Neural progenitor cell (in vitro differentiated cells): ENCODE measurements at regions not wholly inside any gene's neighbourhood (a gene's known extent, or its start where the extent isn't known, plus 50 kb on each side); places are given as distances from the start of the nearest gene placed in this dataset.

ENCODE experiments used
- DNase-seq: peaks from one replicate; pipeline ENCODE4 v3.0.0-alpha.2; 2016; ENCODE audit warnings: low spot score
- H2AFZ ChIP-seq: fragments of 200-600 bp; sonication (generic); replicated peaks from 2 replicates; pipeline ENCODE4 v1.6.1; 2016; ENCODE audit warnings: antibody characterized with exemption
- H3F3A ChIP-seq: fragments of 200-600 bp; sonication (generic); 2 replicates; pipeline ENCODE4 v1.6.1; 2016; ENCODE audit warnings: antibody characterized with exemption, low read depth
- H3K27ac ChIP-seq: fragments of 200-600 bp; sonication (generic); 2 replicates; pipeline ENCODE4 v1.5.1; 2016; ENCODE audit warnings: mild to moderate bottlenecking
- H3K27me3 ChIP-seq: fragments of 200-600 bp; sonication (generic); 2 replicates; pipeline ENCODE4 v1.6.1; 2016; ENCODE audit warnings: mild to moderate bottlenecking, moderate library complexity
- H3K36me3 ChIP-seq: fragments of 200-600 bp; sonication (generic); 2 replicates; pipeline ENCODE4 v1.5.1; 2016
- H3K4me1 ChIP-seq: fragments of 200-600 bp; sonication (generic); 2 replicates; pipeline ENCODE4 v1.6.1; 2016; ENCODE audit warnings: mixed run types
- H3K4me2 ChIP-seq: fragments of 200-600 bp; sonication (generic); 2 replicates; pipeline ENCODE4 v1.6.1; 2016
- H3K4me3 ChIP-seq: fragments of 200-600 bp; sonication (generic); 2 replicates; pipeline ENCODE4 v1.5.1; 2016
- H3K79me2 ChIP-seq: fragments of 200-600 bp; sonication (generic); 2 replicates; pipeline ENCODE4 v1.6.1; 2016; ENCODE audit warnings: low read depth
- H3K9ac ChIP-seq: fragments of 200-600 bp; sonication (generic); 2 replicates; pipeline ENCODE4 v1.6.1; 2016
- H3K9me3 ChIP-seq: fragments of 200-600 bp; sonication (generic); 2 replicates; pipeline ENCODE4 v1.5.1; 2016; ENCODE audit warnings: low read depth
- H4K20me1 ChIP-seq: fragments of 200-600 bp; sonication (generic); 2 replicates; pipeline ENCODE4 v1.6.1; 2016; ENCODE audit warnings: low read depth
- H3K27ac Mint-ChIP-seq: 3 replicates; pipeline ENCODE4 v1.8.0; 2021; ENCODE audit warnings: mixed read lengths
- H3K27me3 Mint-ChIP-seq: 2 replicates; pipeline ENCODE4 v1.8.0; 2022; ENCODE audit warnings: low read depth, mild to moderate bottlenecking, inconsistent platforms, moderate library complexity, mixed read lengths; ENCODE audit not compliant: insufficient read depth
- H3K36me3 Mint-ChIP-seq: 3 replicates; pipeline ENCODE4 v1.8.0; 2021; ENCODE audit warnings: mixed read lengths
- H3K4me1 Mint-ChIP-seq: 3 replicates; pipeline ENCODE4 v1.8.0; 2021; ENCODE audit warnings: mixed read lengths
- H3K4me3 Mint-ChIP-seq: 3 replicates; pipeline ENCODE4 v1.8.0; 2021; ENCODE audit warnings: mild to moderate bottlenecking, moderate library complexity, mixed read lengths
- H3K9me3 Mint-ChIP-seq: 3 replicates; pipeline ENCODE4 v1.8.0; 2020; ENCODE audit warnings: mixed read lengths
- EZH2 ChIP-seq: fragments of 200-600 bp; sonication (generic); IDR thresholded peaks from 2 replicates; pipeline ENCODE4 v1.6.1; 2017; ENCODE audit warnings: antibody characterized with exemption, mild to moderate bottlenecking, moderate library complexity
- EZH2phosphoT487 ChIP-seq: fragments of 200-600 bp; sonication (generic); IDR thresholded peaks from 2 replicates; pipeline ENCODE4 v1.6.1; 2017; ENCODE audit warnings: antibody characterized with exemption
- TF ChIP-seq, protein P1 (sequence below): fragments of 200-600 bp; sonication (generic); IDR thresholded peaks from 2 replicates; pipeline ENCODE4 v1.5.1; 2017; ENCODE audit warnings: antibody characterized with exemption, mild to moderate bottlenecking

DNA sequence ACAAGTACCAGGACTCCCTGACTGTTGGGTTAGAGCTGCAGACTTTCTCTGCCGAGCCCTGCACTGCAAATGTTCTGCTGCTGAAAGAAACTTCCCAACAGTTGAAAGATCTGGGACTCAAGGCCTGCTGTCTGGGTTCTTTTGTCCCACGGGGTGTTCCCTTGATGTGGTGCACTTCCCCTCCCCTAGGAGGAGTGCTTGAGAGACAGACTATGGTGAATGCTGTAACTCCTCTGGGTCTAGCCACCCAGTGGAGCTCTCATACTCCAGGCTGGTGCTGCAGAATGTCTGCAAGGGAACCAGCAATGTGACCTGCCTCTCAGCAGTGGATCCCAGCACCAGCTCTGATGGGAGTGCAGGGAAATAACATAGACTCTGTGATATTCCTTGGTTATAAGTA is 129.2 kb upstream of the SLCO1B1 start:
- Histone ChIP-seq H3K36me3 (no peaks in the 10 kb centered on the region), H3F3A (no peaks in the 10 kb centered on the region), H3K9me3 (no peaks in the 10 kb centered on the region), H3K4me3 (no peak overlapping the region), H4K20me1 (no peaks in the 10 kb centered on the region), H3K4me2 (no peak overlapping the region), H3K27me3 (no peaks in the 10 kb centered on the region), H3K4me1 (no peaks in the 10 kb centered on the region), H3K9ac (no peak overlapping the region), H3K27ac (no peak overlapping the region), H3K79me2 (no peaks in the 10 kb centered on the region), H2AFZ (no peak overlapping the region)
- Mint-ChIP-seq H3K9me3 (no peaks in the 10 kb centered on the region), H3K4me1 (no peaks in the 10 kb centered on the region), H3K27ac (no peak overlapping the region), H3K36me3 (no peaks in the 10 kb centered on the region), H3K4me3 (no peak overlapping the region), H3K27me3 (no peaks in the 10 kb centered on the region)
- no peak for DNase-seq
- TF ChIP-seq EZH2phosphoT487 (no peak), EZH2 (no peak)
- TF ChIP-seq, protein P1, sequence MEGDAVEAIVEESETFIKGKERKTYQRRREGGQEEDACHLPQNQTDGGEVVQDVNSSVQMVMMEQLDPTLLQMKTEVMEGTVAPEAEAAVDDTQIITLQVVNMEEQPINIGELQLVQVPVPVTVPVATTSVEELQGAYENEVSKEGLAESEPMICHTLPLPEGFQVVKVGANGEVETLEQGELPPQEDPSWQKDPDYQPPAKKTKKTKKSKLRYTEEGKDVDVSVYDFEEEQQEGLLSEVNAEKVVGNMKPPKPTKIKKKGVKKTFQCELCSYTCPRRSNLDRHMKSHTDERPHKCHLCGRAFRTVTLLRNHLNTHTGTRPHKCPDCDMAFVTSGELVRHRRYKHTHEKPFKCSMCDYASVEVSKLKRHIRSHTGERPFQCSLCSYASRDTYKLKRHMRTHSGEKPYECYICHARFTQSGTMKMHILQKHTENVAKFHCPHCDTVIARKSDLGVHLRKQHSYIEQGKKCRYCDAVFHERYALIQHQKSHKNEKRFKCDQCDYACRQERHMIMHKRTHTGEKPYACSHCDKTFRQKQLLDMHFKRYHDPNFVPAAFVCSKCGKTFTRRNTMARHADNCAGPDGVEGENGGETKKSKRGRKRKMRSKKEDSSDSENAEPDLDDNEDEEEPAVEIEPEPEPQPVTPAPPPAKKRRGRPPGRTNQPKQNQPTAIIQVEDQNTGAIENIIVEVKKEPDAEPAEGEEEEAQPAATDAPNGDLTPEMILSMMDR = no peak

DNA sequence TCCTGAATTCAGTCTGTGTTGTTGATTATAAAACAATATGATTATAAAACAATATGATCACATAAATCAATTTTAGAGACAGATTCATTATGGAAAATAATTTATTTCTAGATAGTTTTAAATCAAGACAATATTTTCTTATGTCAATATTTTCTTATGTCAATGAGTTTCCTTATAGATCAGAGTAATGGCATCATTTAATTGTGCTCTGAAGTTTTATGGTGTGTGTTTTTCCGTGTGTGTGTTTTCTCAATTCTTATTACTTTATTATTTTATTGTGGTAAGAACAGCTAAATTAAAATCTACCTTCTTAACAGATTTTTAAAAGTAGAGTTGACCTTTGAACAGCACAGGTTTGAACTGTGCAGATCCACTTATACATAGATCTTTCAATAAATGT is 105.3 kb upstream of the SLCO1B1 start:
- no peak overlapping the region for H3K27ac ChIP-seq
- no peak overlapping the region for H3K27ac Mint-ChIP-seq
- no peaks in the 10 kb centered on the region for H3K79me2 ChIP-seq
- H3K36me3 Mint-ChIP-seq = no peaks in the 10 kb centered on the region
- H3K4me1 Mint-ChIP-seq = no peaks in the 10 kb centered on the region
- H2AFZ ChIP-seq = no peak overlapping the region
- TF ChIP-seq EZH2 (no peak), EZH2phosphoT487 (no peak)
- TF ChIP-seq, protein P1 = no peak
- H3K4me1 ChIP-seq = no peaks in the 10 kb centered on the region
- H3K36me3 ChIP-seq = no peaks in the 10 kb centered on the region
- H3K4me3 ChIP-seq = no peak overlapping the region
- H3K4me3 Mint-ChIP-seq = no peak overlapping the region
- no peak for DNase-seq
- no peaks in the 10 kb centered on the region for H3F3A ChIP-seq
- H3K27me3 ChIP-seq = no peaks in the 10 kb centered on the region
- H3K9me3 Mint-ChIP-seq = no peaks in the 10 kb centered on the region
- H3K27me3 Mint-ChIP-seq = peaks cover 2% of the 10 kb centered on the region
- H3K9ac ChIP-seq = no peak overlapping the region
- no peak overlapping the region for H3K4me2 ChIP-seq
- H4K20me1 ChIP-seq = no peaks in the 10 kb centered on the region
- H3K9me3 ChIP-seq = no peaks in the 10 kb centered on the region

DNA sequence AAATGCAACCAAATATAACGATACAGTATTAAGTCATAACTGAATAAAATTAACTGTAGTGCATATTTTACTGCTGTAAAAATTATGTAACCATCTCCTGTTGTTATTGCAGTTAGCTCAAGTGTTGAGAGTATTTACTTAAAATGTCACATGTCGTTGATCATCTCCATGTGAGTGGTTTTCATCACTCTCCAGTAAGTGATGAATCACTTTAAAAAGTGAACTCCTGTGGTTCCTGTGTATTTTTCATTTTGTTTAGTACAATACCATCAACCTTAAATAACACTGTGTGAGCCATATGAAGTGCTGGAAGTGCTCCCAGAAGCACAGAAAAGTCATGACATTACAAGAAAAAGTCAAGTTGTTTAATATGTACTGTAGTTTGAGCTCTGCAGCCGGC is 104.7 kb upstream of the SLCO1B1 start:
- Histone ChIP-seq H3F3A (no peaks in the 10 kb centered on the region), H3K9me3 (no peaks in the 10 kb centered on the region), H3K4me3 (no peak overlapping the region), H4K20me1 (no peaks in the 10 kb centered on the region), H2AFZ (no peak overlapping the region), H3K27me3 (no peaks in the 10 kb centered on the region), H3K4me2 (no peak overlapping the region), H3K27ac (no peak overlapping the region), H3K4me1 (no peaks in the 10 kb centered on the region), H3K36me3 (no peaks in the 10 kb centered on the region), H3K79me2 (no peaks in the 10 kb centered on the region), H3K9ac (no peak overlapping the region)
- no peak for TF ChIP-seq EZH2
- TF ChIP-seq, protein P1 = no peak
- Mint-ChIP-seq H3K4me1 (no peaks in the 10 kb centered on the region), H3K27me3 (peaks cover 2% of the 10 kb centered on the region), H3K9me3 (no peaks in the 10 kb centered on the region), H3K27ac (no peak overlapping the region), H3K36me3 (no peaks in the 10 kb centered on the region), H3K4me3 (no peak overlapping the region)
- DNase-seq = no peak

DNA sequence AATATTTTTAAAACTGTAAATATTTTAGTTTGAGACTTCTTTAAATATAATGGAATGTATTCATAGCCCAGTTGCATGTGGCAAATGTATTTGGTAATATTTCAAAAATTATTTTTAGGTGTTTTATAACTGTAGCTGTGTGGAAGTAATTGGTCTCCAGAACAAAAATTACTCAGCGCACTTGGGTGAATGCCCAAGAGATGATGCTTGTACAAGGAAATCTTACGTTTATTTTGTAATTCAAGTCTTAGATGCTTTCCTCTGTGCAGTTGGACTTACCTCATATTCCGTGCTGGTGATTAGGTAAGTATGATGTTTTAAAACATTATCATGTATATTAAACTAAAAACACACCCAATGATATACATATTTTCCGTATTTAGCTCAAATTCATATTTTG is 76.7 kb upstream of the SLCO1B1 start:
- Histone ChIP-seq H3K9ac (no peak overlapping the region), H3K9me3 (no peaks in the 10 kb centered on the region), H3K79me2 (no peaks in the 10 kb centered on the region), H3K4me1 (no peaks in the 10 kb centered on the region), H3K36me3 (no peaks in the 10 kb centered on the region), H3K27ac (no peak overlapping the region), H3K4me2 (no peak overlapping the region), H4K20me1 (no peaks in the 10 kb centered on the region), H2AFZ (no peak overlapping the region), H3K27me3 (no peaks in the 10 kb centered on the region), H3K4me3 (no peak overlapping the region), H3F3A (no peaks in the 10 kb centered on the region)
- Mint-ChIP-seq H3K27me3 (no peaks in the 10 kb centered on the region), H3K36me3 (no peaks in the 10 kb centered on the region), H3K4me1 (no peaks in the 10 kb centered on the region), H3K9me3 (no peaks in the 10 kb centered on the region), H3K27ac (no peak overlapping the region), H3K4me3 (no peak overlapping the region)
- TF ChIP-seq EZH2 = no peak
- TF ChIP-seq, protein P1 = no peak
- no peak for TF ChIP-seq EZH2phosphoT487
- DNase-seq = no peak
